ENCODE measurements at regions not wholly inside any gene's neighbourhood (a gene's known extent, or its start where the extent isn't known, plus 50 kb on each side); places are given as distances from the start of the nearest gene placed in this dataset.

DNA sequence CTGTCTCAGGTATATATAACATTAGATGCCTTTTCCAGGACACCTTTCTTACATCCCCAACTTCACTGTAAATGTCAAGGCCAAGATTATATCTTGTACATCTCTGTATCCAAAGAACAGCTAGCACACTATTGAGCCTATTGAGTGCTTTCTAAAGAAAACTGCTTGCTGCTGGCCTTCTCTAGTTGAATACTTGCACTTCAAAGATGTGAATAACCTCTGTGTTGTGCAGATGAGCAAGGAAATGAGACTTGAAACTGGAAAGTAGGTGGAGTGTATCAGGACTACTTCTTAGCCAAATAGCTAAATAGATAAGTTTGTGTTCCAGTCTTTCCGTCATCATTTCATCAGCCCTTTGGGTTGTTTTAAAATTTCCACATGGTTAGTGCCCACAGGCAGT is 704.4 kb upstream of the AMOT start:
- DNase-seq (ENCODE audit: low spot score) (no peak), ATAC-seq (no peak)
- H3K27ac Mint-ChIP-seq: no peak overlapping the region
- peaks cover 3% of the 10 kb centered on the region; the same call in 1 of the 3 replicates for H3K36me3 Mint-ChIP-seq (ENCODE audit: low read depth)
- Histone ChIP-seq H3K4me2 (no peak overlapping the region), H3K79me2 (replicated peaks; ENCODE audit: insufficient read depth) (no peaks in the 10 kb centered on the region), H3K36me3 (ENCODE audit: insufficient read depth) (no peaks in the 10 kb centered on the region), H3K27me3 (ENCODE audit: insufficient read depth) (no peaks in the 10 kb centered on the region), H3K9me2 (ENCODE audit: insufficient read depth) (no peaks in the 10 kb centered on the region), H3K4me1 (ENCODE audit: insufficient read depth) (peaks cover 17% of the 10 kb centered on the region; the same call in 1 of the 2 replicates), H3K27ac (ENCODE audit: low read depth) (no peak overlapping the region), H4K20me1 (replicated peaks; ENCODE audit: insufficient read depth) (no peaks in the 10 kb centered on the region), H2AFZ (no peak overlapping the region), H3F3A (replicated peaks; ENCODE audit: low read depth) (no peaks in the 10 kb centered on the region), H3K4me3 (no peak overlapping the region)
- no peaks in the 10 kb centered on the region for H3K9me3 Mint-ChIP-seq
- no peak overlapping the region for H3K4me3 Mint-ChIP-seq
- H3K27me3 Mint-ChIP-seq (ENCODE audit: insufficient read depth, low read depth, poor library complexity): no peaks in the 10 kb centered on the region
- H3K4me1 Mint-ChIP-seq: peaks cover 3% of the 10 kb centered on the region; the same call in 2 of the 3 replicates
- TF ChIP-seq, protein P1, sequence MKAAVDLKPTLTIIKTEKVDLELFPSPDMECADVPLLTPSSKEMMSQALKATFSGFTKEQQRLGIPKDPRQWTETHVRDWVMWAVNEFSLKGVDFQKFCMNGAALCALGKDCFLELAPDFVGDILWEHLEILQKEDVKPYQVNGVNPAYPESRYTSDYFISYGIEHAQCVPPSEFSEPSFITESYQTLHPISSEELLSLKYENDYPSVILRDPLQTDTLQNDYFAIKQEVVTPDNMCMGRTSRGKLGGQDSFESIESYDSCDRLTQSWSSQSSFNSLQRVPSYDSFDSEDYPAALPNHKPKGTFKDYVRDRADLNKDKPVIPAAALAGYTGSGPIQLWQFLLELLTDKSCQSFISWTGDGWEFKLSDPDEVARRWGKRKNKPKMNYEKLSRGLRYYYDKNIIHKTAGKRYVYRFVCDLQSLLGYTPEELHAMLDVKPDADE (IDR thresholded peaks at IDR 0.05): no peak

GRCh38 chrX:113539599-113540356 is 699.1 kb upstream of the AMOT start:
- no peaks in the 10 kb centered on the region for H3K36me3 ChIP-seq (ENCODE audit: insufficient read depth)
- H3K79me2 ChIP-seq (replicated peaks; ENCODE audit: insufficient read depth): no peaks in the 10 kb centered on the region
- Mint-ChIP-seq H3K27ac (peak overlapping the region; percentile 78), H3K36me3 (ENCODE audit: low read depth) (peaks cover 3% of the 10 kb centered on the region; the same call in 2 of the 3 replicates), H3K9me3 (peaks cover 5% of the 10 kb centered on the region; the same call in 1 of the 3 replicates), H3K4me3 (no peak overlapping the region), H3K4me1 (peaks cover 10% of the 10 kb centered on the region; the same call in 2 of the 3 replicates), H3K27me3 (ENCODE audit: insufficient read depth, low read depth, poor library complexity) (no peaks in the 10 kb centered on the region)
- DNase-seq (ENCODE audit: low spot score) (peak; percentile 35), ATAC-seq (peak; percentile 83)
- H3K4me1 ChIP-seq (ENCODE audit: insufficient read depth): peaks cover 17% of the 10 kb centered on the region; the same call in 1 of the 2 replicates
- H3K27ac ChIP-seq (ENCODE audit: low read depth): peak overlapping the region; percentile 75; the same call in 1 of the 2 replicates
- TF ChIP-seq, protein P2, sequence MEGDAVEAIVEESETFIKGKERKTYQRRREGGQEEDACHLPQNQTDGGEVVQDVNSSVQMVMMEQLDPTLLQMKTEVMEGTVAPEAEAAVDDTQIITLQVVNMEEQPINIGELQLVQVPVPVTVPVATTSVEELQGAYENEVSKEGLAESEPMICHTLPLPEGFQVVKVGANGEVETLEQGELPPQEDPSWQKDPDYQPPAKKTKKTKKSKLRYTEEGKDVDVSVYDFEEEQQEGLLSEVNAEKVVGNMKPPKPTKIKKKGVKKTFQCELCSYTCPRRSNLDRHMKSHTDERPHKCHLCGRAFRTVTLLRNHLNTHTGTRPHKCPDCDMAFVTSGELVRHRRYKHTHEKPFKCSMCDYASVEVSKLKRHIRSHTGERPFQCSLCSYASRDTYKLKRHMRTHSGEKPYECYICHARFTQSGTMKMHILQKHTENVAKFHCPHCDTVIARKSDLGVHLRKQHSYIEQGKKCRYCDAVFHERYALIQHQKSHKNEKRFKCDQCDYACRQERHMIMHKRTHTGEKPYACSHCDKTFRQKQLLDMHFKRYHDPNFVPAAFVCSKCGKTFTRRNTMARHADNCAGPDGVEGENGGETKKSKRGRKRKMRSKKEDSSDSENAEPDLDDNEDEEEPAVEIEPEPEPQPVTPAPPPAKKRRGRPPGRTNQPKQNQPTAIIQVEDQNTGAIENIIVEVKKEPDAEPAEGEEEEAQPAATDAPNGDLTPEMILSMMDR (conservative IDR thresholded peaks at IDR 0.05; ENCODE audit: low read depth in 2 of 2): no peak
- TF ChIP-seq, protein P3, sequence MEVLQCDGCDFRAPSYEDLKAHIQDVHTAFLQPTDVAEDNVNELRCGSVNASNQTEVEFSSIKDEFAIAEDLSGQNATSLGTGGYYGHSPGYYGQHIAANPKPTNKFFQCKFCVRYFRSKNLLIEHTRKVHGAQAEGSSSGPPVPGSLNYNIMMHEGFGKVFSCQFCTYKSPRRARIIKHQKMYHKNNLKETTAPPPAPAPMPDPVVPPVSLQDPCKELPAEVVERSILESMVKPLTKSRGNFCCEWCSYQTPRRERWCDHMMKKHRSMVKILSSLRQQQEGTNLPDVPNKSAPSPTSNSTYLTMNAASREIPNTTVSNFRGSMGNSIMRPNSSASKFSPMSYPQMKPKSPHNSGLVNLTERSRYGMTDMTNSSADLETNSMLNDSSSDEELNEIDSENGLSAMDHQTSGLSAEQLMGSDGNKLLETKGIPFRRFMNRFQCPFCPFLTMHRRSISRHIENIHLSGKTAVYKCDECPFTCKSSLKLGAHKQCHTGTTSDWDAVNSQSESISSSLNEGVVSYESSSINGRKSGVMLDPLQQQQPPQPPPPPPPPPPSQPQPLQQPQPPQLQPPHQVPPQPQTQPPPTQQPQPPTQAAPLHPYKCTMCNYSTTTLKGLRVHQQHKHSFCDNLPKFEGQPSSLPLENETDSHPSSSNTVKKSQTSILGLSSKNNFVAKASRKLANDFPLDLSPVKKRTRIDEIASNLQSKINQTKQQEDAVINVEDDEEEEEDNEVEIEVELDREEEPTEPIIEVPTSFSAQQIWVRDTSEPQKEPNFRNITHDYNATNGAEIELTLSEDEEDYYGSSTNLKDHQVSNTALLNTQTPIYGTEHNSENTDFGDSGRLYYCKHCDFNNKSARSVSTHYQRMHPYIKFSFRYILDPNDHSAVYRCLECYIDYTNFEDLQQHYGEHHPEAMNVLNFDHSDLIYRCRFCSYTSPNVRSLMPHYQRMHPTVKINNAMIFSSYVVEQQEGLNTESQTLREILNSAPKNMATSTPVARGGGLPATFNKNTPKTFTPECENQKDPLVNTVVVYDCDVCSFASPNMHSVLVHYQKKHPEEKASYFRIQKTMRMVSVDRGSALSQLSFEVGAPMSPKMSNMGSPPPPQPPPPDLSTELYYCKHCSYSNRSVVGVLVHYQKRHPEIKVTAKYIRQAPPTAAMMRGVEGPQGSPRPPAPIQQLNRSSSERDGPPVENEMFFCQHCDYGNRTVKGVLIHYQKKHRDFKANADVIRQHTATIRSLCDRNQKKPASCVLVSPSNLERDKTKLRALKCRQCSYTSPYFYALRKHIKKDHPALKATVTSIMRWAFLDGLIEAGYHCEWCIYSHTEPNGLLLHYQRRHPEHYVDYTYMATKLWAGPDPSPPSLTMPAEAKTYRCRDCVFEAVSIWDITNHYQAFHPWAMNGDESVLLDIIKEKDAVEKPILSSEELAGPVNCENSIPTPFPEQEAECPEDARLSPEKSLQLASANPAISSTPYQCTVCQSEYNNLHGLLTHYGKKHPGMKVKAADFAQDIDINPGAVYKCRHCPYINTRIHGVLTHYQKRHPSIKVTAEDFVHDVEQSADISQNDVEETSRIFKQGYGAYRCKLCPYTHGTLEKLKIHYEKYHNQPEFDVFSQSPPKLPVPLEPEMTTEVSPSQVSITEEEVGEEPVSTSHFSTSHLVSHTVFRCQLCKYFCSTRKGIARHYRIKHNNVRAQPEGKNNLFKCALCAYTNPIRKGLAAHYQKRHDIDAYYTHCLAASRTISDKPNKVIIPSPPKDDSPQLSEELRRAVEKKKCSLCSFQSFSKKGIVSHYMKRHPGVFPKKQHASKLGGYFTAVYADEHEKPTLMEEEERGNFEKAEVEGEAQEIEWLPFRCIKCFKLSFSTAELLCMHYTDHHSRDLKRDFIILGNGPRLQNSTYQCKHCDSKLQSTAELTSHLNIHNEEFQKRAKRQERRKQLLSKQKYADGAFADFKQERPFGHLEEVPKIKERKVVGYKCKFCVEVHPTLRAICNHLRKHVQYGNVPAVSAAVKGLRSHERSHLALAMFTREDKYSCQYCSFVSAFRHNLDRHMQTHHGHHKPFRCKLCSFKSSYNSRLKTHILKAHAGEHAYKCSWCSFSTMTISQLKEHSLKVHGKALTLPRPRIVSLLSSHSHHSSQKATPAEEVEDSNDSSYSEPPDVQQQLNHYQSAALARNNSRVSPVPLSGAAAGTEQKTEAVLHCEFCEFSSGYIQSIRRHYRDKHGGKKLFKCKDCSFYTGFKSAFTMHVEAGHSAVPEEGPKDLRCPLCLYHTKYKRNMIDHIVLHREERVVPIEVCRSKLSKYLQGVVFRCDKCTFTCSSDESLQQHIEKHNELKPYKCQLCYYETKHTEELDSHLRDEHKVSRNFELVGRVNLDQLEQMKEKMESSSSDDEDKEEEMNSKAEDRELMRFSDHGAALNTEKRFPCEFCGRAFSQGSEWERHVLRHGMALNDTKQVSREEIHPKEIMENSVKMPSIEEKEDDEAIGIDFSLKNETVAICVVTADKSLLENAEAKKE (CRISPR knock-in tag; IDR thresholded peaks at IDR 0.05): peak; percentile 70; the same call in 1 of the 2 replicates
- no peaks in the 10 kb centered on the region for H4K20me1 ChIP-seq (replicated peaks; ENCODE audit: insufficient read depth)
- H2AFZ ChIP-seq: no peak overlapping the region
- H3K4me2 ChIP-seq: no peak overlapping the region
- no peak overlapping the region for H3K4me3 ChIP-seq
- H3K27me3 ChIP-seq (ENCODE audit: insufficient read depth): no peaks in the 10 kb centered on the region
- H3K9me2 ChIP-seq (ENCODE audit: insufficient read depth): no peaks in the 10 kb centered on the region
- no peaks in the 10 kb centered on the region for H3F3A ChIP-seq (replicated peaks; ENCODE audit: low read depth)

All from GM23338 (cell line).